Skeletal muscle cell (primary cell): ENCODE measurements at regions not wholly inside any gene's neighbourhood (a gene's known extent, or its start where the extent isn't known, plus 50 kb on each side); places are given as distances from the start of the nearest gene placed in this dataset.

Source experiments
- DNase-seq: peaks from one replicate; pipeline ENCODE4 v3.0.0-alpha.2; 2010; ENCODE audit warnings: low read depth
- H3K4me3 ChIP-seq: 2 replicates; pipeline ENCODE4 v1.5.1; 2011; ENCODE audit warnings: low read depth, mild to moderate bottlenecking, control low read depth, low read length, moderate library complexity

DNA sequence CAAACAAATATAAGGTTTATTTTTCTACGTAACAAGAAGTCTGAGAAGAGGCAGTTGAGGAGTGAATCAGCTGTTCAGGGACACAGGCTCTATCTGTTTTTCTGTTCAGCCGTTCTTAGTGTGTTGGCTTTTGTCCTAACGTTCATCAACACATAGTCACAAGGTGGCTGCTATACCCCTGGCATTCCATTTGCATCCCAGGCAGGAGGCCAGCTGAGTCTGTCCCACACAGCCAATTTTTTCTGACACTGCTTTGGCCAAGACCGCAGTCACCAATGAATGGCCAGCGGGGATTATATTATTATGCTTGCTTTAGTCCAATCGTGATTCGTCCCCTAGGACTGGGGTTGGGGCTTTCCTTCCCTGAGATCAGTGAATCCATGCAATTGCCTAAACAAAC is 143.4 kb upstream of the CHST15 start:
- no peak overlapping the region for H3K4me3 ChIP-seq
- no peak for DNase-seq

DNA sequence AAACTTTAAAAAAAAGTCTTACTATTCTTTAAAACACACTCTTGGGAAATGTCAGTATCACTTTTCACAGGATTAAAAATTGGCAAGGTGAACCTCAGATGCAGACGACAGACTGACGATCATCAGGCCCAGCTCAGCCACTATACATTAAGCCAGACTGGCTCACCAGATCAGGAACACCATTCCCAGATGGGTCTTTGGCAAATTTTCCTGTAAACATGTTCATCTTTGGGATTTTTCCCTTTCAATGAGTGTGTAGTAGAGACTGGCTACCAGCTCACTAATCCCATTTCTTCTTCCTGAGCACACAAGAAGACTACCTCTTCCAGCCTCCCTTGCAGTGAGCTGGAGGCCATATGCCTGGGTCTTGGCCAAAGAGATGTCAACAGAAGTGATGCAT is 142.7 kb upstream of the CHST15 start:
- H3K4me3 ChIP-seq = no peak overlapping the region
- DNase-seq = no peak

DNA sequence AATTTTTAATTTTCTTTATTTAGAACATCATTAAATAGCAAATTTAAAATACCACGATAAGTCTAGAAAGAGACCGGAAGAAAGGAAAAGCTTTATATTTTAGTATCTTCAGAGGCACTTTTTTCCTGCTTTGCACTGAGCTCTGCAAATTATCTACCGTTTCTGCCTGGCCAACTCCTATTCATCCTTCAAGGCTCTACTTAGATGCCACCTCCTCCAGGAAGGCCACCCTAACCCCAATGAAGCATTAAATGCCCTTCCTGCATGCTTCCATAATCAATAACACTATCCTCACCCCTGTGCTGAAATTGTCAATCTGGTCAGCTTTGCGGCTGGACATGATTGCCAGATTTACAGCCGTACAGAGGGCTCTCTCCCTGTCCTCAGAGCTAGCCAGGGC is 141.8 kb upstream of the CHST15 start:
- DNase-seq = no peak
- no peak overlapping the region for H3K4me3 ChIP-seq

DNA sequence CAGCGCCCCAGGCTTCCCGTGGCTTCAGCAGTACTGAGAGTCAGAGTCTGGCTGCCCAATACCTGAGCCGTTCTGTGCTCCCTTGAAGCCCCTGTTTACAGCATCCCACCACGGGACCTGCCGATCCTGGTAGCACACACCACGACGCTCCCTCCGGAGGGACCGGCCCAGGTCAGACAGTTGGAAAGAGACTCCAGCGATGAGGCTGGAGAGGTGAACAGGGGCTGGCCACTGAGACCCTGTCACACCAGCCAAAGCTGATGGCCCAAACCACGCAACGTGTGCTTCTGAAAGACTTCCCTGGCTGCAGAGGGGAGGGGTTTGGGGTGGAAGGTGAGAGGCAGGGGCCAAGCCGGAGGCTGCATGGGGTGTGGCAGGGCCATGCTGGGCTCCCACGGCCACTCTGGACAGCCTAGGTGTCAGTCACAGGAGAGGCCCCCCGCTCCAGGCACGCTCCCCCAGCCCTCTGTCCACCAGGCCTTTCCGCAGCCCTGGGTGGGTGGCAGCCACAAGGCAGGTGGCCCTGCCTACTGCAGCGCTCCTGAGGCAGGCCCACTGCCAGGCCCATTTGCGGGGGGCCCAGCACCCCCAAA is 140.2 kb upstream of the CHST15 start:
- DNase-seq = no peak

DNA sequence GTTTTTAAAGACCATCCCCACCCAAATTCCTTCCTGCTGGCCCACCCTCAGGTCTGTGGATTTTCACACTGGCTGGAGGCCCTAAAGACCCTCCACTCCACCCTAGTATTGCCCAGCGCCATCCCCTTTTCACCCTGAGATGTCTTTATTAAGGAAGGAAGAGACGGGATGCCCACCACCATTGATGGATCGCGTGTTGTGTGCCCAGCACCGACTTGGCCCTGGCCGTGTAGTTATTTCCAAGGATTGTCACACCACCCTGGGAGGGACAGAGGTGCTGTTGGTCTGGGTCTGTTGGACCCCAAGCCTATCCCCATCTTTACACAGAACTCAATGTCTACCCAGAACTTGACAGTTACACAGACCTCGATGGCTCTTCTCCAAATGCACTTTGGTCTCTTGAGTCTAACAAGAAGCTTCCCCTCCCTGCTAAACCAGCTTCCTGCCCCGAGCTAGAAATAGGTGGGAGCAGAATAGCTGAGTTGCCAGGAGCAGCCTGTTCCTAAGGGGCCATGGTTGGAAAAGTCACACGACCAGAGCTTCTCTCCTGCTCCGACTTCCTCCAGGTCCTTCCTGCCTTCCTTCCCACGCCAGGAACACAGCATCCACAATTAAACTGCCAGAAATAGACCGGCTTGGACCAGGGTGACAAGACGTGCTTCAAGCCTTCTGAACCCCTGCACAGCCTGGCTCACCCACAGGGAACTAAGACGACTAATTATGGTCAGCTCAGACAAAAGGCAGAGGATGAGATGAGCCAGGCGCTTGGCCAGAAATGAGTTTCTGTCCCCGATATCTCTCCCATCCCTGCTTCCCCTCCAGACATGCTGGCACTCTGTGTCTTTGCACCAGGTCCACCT is 139.5 kb upstream of the CHST15 start:
- no peak for DNase-seq
- no peak overlapping the region for H3K4me3 ChIP-seq

More for the DNA sequence above, 140.2 kb upstream of the CHST15 start:
- no peak overlapping the region for H3K4me3 ChIP-seq

DNA sequence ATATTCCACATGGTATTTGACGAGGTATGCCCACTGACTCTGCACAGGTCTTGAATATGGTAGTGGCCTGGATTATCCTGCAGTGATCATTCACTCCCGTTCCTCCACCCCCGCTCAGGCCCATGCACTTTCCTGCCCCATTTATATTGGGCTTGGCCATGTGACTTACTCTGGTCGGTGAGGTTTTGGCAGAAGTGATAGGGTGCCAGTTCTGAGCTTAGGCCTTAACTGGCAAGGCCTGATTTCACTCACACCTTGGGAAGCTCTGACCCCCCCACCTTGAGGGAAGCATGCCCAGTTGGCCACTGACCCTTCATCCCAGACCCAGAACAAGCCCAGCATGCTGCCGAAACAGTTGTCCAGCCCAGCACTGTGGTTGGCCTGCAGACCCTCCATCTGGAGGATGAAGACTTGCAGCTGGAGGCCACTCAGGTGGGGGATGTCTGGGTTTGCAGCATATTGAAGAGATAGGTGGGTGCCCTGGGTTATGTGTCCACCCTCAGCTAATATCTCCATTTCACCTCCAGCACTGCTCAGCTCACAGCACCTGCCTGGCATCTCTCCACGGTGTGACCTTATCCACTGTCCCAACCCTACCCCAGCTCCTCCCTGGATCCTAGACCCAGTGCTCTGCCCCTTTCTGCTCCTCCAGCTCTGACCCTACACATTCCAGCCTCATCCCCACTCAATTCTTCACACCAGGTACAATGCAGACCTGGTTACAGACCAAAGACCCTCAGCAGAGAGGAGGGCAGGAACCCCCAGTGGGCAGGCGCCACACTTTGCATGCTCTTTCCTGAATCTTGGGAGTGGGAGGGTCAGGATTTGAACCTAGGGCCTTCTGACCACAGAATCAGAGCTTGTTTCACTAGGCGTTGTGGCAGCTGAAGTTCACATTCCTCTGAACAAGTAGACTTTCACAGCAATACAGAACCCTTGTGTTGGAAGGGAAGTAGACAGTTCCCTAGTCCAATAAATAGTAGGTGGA is 138.1 kb upstream of the CHST15 start:
- no peak overlapping the region for H3K4me3 ChIP-seq
- no peak for DNase-seq

DNA sequence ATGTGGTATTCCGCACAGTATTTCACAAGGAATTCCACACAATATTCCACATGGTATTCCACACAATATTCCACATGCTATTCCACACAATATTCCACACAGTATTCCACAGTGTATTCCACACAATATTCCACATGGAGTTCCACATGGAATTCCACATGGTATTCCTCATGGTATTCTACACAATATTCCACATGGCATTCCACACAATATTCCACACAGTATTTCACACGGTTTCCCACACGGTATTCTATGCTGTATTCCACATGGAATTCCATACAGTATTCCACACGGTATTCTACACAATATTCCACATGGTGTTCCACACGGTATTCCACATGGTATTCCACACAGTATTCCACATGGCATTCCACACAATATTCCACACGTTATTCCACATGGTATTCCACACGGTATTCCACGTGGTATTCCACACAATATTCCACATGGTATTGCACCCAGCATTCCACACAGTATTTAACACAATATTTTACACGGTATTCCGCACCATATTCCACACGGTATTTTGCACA is 137.3 kb upstream of the CHST15 start:
- no peak for DNase-seq
- H3K4me3 ChIP-seq = no peak overlapping the region

DNA sequence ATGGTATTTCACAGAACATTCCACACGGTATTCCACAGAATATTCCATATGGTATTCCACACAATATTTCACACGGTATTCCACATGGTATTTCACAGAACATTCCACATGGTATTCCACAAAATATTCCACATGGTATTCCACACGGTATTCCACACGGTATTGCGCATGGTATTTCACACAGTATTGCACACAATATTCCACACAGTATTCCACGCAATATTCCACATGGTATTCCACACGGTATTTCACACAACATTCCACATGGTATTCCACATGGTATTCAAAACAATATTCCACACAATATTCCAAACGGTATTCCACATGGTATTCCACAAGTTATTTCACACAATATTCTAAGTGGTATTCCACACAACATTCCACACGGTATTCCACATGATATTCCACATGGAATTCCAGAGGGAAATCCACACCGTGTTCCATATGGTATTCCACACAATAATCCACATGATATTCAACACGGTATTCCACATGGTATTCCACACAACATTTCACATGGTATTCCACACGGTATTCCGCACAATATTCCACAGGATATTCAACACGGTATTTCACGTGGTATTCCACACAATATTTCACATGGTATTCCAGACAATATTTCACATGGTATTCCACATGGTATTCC is 136.7 kb upstream of the CHST15 start:
- DNase-seq = no peak
- H3K4me3 ChIP-seq = no peak overlapping the region

DNA sequence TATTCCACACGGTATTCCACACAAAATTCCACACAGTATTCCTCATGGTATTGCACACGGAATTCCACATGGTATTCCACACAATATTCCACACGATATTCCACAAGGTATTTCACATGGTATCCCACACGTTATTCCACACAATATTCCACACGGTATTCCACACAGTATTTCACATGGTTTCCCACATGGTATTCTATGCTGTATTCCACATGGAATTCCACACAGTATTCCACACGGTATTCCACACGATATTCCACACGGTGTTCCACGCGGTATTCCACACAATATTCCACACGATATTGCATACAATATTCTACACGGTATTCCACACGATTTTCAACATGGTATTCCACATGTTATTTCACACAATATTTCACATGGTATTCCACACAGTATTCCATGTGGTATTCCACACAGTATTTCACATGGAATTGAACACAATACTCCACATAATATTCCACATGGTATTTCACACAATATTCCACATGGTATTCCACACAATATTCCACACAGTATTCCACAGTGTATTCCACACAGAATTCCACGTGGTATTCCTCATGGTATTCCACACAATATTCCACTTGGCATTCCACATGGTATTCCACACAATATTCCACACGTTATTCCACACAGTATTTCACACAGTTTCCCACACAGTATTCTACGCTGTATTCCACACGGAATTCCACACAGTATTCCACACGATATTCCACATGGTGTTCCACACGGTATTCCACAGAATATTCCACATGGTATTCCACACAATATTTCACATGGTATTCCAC is 136.0 kb upstream of the CHST15 start:
- no peak overlapping the region for H3K4me3 ChIP-seq
- no peak for DNase-seq

DNA sequence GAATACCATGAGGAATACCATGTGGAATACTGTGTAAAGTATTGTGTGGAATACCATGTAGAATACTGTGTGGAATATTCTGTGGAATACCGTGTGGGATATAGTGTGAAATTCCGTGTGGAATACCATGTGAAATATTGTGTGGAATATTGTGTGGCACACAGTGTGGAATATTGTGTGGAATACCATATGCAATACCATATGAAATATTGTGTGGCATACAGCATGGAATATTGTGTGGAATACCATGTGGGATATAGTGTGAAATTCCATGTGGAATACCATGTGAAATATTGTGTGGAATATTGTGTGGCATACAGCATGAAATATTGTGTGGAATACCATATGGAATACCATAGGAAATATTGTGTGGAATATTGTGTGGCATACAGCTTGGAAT is 135.1 kb upstream of the CHST15 start:
- no peak for DNase-seq
- H3K4me3 ChIP-seq = no peak overlapping the region

DNA sequence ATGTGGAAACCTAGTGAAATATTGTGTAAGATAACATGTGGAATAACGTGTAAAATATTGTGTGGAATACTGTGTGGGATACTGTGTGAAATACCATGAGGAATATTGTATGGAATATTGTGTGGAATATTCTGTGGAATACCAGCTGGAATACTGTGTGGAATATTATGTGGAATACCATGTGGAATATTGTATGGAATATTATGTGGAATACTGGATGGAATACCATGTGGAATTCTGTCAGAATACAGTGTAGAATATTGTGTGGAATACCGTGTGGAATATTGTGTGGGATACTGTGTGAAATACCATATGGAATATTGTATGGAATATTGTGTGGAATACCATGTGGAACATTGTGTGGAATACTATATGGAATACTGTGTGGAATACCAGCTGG is 134.6 kb upstream of the CHST15 start:
- DNase-seq = no peak
- H3K4me3 ChIP-seq = no peak overlapping the region

DNA sequence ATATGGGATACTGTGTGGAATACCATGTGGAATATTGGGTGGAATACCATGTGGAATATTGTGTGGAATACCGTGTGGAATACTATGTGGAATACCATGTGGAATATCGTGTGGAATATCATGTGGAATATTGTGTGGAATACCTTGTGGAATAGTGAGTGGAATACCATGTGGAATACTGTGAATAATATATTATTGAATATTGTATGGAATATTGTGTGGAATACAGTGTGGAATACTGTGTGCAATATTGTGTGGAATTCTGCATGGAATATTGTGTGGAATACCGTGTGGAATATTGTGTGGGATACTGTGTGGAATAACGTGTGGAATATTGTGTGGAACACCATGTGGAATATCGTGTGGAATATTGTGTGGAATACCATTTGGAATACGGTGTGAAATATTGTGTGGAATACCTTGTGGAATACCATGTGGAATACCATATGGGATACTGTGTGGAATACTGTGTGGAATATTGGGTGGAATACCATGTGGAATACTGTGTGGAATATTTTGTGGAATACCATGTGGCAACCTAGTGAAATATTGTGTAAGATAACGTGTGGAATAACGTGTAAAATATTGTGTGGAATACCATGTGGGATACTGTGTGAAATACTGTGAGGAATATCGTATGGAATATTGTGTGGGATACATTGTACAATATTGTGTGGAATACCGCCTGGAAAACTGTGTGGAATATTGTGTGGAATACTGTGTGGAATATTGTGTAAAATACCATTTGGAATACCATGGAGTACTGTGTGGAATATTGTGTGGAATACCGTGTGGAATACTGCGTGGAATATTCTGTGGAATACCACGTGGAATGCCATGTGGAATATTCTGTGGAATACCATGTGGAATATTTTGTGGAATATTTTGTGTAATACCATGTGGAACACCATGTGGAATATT is 133.9 kb upstream of the CHST15 start:
- no peak for DNase-seq
- H3K4me3 ChIP-seq = no peak overlapping the region

DNA sequence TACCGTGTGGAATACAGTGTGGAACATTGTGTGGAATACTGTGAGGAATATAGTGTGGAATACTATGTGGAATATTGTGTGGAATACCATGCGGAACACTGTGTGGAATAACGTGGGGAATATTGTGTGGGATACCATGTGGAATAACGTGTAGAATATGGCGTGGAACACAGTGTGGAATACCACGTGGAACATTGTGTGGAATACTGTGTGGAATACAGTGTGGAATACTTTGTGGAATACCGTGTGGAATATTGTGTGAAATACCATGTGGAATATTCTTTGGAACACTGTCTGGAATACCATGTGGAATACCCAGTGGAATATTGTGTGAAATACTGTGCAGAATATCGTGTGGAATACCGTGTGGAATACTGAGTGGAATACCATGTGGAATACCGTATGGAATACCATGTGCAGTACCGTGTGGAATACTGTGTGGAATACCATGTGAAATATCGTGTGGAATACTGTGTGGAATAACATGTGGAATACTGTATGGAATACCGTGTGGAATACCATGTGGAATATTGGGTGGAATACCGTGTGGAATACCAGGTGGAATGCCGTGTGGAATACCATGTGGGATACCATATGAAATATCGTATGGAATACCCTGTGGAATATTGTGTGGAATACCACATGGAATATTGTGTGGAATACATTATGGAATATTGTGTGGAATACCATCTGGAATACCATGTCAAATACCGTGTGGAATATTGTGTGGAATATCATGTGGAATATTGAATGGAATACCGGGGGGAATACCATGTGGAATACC is 133.1 kb upstream of the CHST15 start:
- DNase-seq = no peak
- no peak overlapping the region for H3K4me3 ChIP-seq

DNA sequence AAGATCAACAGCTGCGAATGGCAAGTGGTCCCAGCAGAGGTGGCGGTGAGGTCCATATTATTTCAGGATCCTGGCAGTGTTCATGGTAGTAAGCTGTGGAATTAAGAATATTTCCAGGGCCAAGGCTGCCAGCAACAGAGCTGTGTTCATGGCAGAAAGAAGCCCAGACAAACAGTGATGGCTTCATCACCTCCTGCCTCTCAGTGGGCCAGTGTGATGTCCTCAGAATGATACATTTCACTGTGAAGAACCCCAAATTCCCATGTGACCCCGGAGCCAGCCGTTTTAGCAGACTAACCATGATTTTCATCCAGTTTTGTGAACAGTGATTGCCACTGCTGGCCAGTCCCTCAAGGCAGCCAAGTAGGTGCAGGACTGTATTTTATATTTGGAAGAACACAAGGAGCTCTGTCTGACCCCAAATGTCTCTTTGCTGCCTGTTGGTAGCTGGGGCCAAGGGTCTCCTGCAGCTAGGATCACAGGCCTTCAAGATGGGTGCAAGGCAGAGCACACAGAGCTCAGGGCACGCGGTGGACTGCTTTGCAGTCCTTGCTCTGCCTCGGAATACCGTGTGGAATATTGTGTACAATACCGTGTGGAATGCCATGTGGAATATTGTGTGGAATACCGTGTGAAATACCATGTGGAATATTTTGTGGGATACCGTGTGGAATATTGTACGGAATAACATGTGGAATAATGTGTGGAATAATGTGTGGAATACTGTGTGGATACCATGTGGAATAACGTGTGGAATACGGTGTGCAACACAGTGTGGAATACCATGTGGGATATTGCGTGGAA is 132.3 kb upstream of the CHST15 start:
- no peak for DNase-seq
- no peak overlapping the region for H3K4me3 ChIP-seq

DNA sequence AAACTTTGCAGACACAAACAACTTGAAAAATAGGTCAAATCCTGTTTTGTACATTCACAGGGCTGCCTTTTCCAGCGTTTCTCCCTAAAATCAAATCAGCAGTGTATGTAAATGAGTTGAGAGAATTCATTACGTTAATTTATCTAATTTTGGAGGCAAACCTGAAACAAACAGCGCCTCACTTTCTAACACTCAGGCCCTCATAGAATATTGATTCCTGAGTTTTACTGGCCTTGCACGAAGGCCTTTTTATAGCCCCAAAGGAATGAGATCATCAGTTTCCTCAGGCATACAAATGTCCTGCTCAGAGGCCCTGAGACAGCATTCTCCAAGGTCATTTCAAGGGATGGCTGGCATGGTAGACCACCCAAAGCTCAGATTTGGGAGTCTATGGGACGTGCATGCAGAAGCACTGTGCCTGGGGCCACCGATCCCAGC is 131.7 kb upstream of the CHST15 start:
- DNase-seq = no peak

More for the DNA sequence above, 131.7 kb upstream of the CHST15 start:
- no peak overlapping the region for H3K4me3 ChIP-seq
